ENCODE measurements at regions not wholly inside any gene's neighbourhood (a gene's known extent, or its start where the extent isn't known, plus 50 kb on each side); places are given as distances from the start of the nearest gene placed in this dataset.

DNA sequence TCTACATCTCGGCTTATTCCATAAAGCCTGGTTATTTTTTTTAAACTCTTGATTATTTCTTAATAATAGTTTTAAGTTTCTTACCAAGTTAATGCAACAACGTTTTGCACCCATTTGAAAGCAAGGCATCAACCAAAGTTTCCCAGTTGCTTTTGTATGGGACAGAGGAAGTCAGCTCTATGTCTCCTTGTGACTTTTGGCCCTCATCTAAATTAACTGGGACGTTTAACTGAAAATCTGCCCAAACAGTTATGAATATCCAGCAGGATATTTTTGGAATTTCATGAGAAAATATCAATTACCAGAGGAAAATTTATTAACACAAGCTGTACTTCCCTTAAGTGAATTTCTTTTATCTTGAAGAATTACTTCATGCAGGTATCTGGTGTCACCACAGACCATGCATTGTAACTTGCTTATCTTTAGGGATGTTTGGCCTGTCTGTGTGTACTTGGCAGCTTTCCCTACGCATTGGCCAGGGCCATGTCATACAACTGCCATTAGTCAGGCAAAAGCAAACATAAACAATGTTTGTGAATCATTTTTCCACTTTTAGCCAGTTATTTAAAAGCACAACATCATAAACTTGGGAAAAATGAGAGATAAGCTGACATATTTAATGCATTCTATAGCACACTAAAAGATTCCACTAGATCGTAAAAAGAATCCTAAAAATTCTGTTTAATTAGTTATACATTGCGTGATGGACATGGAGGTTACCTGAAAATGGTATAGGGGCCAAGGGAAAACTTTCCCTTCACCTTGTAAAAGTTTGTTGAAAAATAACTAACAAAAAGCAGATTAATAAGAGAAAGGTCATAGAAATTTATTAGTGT is 101.4 kb upstream of the PDE5A start:
- TF ChIP-seq CTCF (IDR thresholded peaks at IDR 0.05) = no peak
- TF ChIP-seq EP300 (IDR thresholded peaks at IDR 0.05) = no peak

All from gastroesophageal sphincter (tissue), 3 donors.